Nephron (organoid): ENCODE measurements at regions not wholly inside any gene's neighbourhood (a gene's known extent, or its start where the extent isn't known, plus 50 kb on each side); places are given as distances from the start of the nearest gene placed in this dataset.

ENCODE experiments used
- H3K27ac Mint-ChIP-seq, 3 experiments: 2 replicates each; pipeline ENCODE4 v1.8.0; 2020; ENCODE audit warnings: mixed read lengths in 3 of 3, mild to moderate bottlenecking in 2 of 3, moderate library complexity in 1 of 3
- H3K27me3 Mint-ChIP-seq: 2 replicates; pipeline ENCODE4 v1.8.0; 2021; ENCODE audit warnings: low read depth, mild to moderate bottlenecking, moderate library complexity, mixed read lengths
- H3K36me3 Mint-ChIP-seq: 2 replicates; pipeline ENCODE4 v1.8.0; 2020; ENCODE audit warnings: low read depth, mixed read lengths
- H3K4me1 Mint-ChIP-seq: 2 replicates; pipeline ENCODE4 v1.8.0; 2020; ENCODE audit warnings: mixed read lengths
- H3K4me3 Mint-ChIP-seq, 3 experiments: 2 replicates each; pipeline ENCODE4 v1.8.0; 2020; ENCODE audit warnings: mild to moderate bottlenecking in 3 of 3, mixed read lengths in 3 of 3, moderate library complexity in 2 of 3
- H3K9me3 Mint-ChIP-seq: 2 replicates; pipeline ENCODE4 v1.8.0; 2020; ENCODE audit warnings: mixed read lengths
- CTCF ChIP-seq, 3 experiments: fragments of 200-600 bp; sonication (generic); IDR thresholded peaks; one replicate each; pipeline ENCODE4 v1.5.0; 2021; ENCODE audit warnings: antibody characterized with exemption in 3 of 3; ENCODE audit not compliant: unreplicated experiment in 3 of 3

GRCh38 chr2:152246686-152247336, 71.2 kb upstream of the STAM2 start:
- no peaks in the 10 kb centered on the region for H3K9me3 Mint-ChIP-seq
- H3K4me1 Mint-ChIP-seq, result peaks cover 31% of the 10 kb centered on the region
- no peaks in the 10 kb centered on the region for H3K27me3 Mint-ChIP-seq
- TF ChIP-seq CTCF (IDR thresholded peaks at IDR 0.05; ENCODE audit: unreplicated experiment in 3 of 3), result no peak
- no peak overlapping the region for H3K4me3 Mint-ChIP-seq
- H3K27ac Mint-ChIP-seq, result peak overlapping the region in 1 of 3 experiments; percentile 78
- no peaks in the 10 kb centered on the region for H3K36me3 Mint-ChIP-seq

- no peak for TF ChIP-seq CTCF (IDR thresholded peaks at IDR 0.05; ENCODE audit: unreplicated experiment in 3 of 3)
- Mint-ChIP-seq H3K4me3 (no peak overlapping the region), H3K4me1 (peaks cover 31% of the 10 kb centered on the region), H3K36me3 (no peaks in the 10 kb centered on the region), H3K27ac (peak overlapping the region in 1 of 3 experiments; percentile 78), H3K9me3 (no peaks in the 10 kb centered on the region), H3K27me3 (no peaks in the 10 kb centered on the region)
These were observed 71.8 kb upstream of the STAM2 start for GRCh38 chr2:152247337-152247695.

- H3K27me3 Mint-ChIP-seq, result peaks cover 4% of the 10 kb centered on the region
- peak overlapping the region in 1 of 3 experiments; percentile 68 for H3K27ac Mint-ChIP-seq
- no peak overlapping the region for H3K4me3 Mint-ChIP-seq
- TF ChIP-seq CTCF (IDR thresholded peaks at IDR 0.05; ENCODE audit: unreplicated experiment in 3 of 3), result no peak
- H3K36me3 Mint-ChIP-seq, result no peaks in the 10 kb centered on the region
- H3K9me3 Mint-ChIP-seq, result no peaks in the 10 kb centered on the region
- H3K4me1 Mint-ChIP-seq, result peaks cover 13% of the 10 kb centered on the region
These were observed 75.0 kb upstream of the STAM2 start for GRCh38 chr2:152250421-152251100.

DNA sequence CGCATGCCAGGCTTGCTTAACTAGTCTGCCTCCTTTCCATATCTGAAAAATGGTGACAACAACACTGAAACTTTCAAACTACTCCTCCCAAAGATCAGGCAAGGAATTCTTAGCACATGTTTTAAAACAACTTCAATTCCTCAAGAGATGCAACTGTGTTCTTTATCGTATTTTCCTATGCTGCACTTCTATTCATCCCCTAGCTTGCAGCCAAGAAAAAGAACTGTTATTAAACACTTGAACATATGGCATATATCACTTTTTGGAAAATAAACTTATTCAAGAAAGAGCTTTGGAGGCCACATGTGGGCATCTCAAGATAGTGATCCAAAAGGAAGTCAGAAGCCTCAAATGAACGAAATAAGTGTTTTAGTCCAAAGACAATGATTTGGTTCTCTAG, 75.6 kb upstream of the STAM2 start:
- peak overlapping the region; percentile 0 to 78 (median 68) for H3K27ac Mint-ChIP-seq
- peaks cover 4% of the 10 kb centered on the region for H3K27me3 Mint-ChIP-seq
- no peaks in the 10 kb centered on the region for H3K9me3 Mint-ChIP-seq
- TF ChIP-seq CTCF (IDR thresholded peaks at IDR 0.05; ENCODE audit: unreplicated experiment in 3 of 3), result no peak
- H3K4me3 Mint-ChIP-seq, result peak overlapping the region in 1 of 3 experiments; percentile 14
- H3K36me3 Mint-ChIP-seq, result no peaks in the 10 kb centered on the region
- H3K4me1 Mint-ChIP-seq, result peaks cover 8% of the 10 kb centered on the region

DNA sequence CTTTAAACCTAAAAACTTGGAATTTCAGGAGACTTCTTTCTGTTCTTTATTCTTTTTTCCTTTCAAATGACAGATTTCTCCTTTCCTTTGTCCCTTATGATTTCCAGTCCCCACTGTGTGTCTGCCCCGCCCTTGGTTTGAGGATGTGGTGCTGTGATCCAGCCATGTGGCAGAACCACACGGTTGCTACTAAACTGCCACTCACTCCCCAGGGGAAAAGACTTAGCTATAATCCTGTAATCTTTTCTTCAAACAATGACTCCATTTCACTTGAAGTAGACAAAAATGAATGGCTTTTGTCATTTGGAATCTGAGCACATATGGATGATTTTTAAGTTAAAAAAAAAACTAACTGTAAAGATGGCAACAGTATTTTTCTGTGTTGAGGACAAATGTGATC, 76.2 kb upstream of the STAM2 start:
- Mint-ChIP-seq H3K36me3 (no peaks in the 10 kb centered on the region), H3K27me3 (peaks cover 6% of the 10 kb centered on the region), H3K4me1 (peaks cover 8% of the 10 kb centered on the region), H3K4me3 (no peak overlapping the region), H3K27ac (peak overlapping the region in 1 of 3 experiments; percentile 68), H3K9me3 (no peaks in the 10 kb centered on the region)
- no peak for TF ChIP-seq CTCF (IDR thresholded peaks at IDR 0.05; ENCODE audit: unreplicated experiment in 3 of 3)

- Mint-ChIP-seq H3K27me3 (peaks cover 8% of the 10 kb centered on the region), H3K27ac (no peak overlapping the region), H3K4me1 (peaks cover 8% of the 10 kb centered on the region), H3K36me3 (no peaks in the 10 kb centered on the region), H3K4me3 (no peak overlapping the region), H3K9me3 (no peaks in the 10 kb centered on the region)
- TF ChIP-seq CTCF (IDR thresholded peaks at IDR 0.05; ENCODE audit: unreplicated experiment in 3 of 3), result no peak
These were observed 78.9 kb upstream of the STAM2 start for GRCh38 chr2:152254486-152254885.
